H9 (cell line): ENCODE measurements at regions not wholly inside any gene's neighbourhood (a gene's known extent, or its start where the extent isn't known, plus 50 kb on each side); places are given as distances from the start of the nearest gene placed in this dataset.
A peak's percentile ranks its signal among the peaks of the same experiment; 100 is the strongest.

Experiments
- DNase-seq: peaks from one replicate; pipeline ENCODE4 v3.0.0-alpha.2; 2017
- H2AFZ ChIP-seq: one replicate; pipeline ENCODE4 v1.6.1; 2013; ENCODE audit warnings: mild to moderate bottlenecking, low read length, control low read depth, moderate library complexity
- H2AK5ac ChIP-seq: 2 replicates; pipeline ENCODE4 v1.6.1; 2013; ENCODE audit warnings: low read length, control low read depth, mixed read lengths; ENCODE audit not compliant: insufficient read length
- H2BK120ac ChIP-seq: one replicate; pipeline ENCODE4 v1.6.1; 2013; ENCODE audit warnings: low read depth, mild to moderate bottlenecking, low read length, control low read depth, inconsistent platforms; ENCODE audit not compliant: poor library complexity, severe bottlenecking
- H2BK12ac ChIP-seq: 2 replicates; pipeline ENCODE4 v1.6.1; 2013; ENCODE audit warnings: low read length, control low read depth, mixed read lengths, low read depth; ENCODE audit not compliant: insufficient read length
- H2BK15ac ChIP-seq: 2 replicates; pipeline ENCODE4 v1.6.1; 2013; ENCODE audit warnings: low read depth, low read length, control low read depth
- H2BK20ac ChIP-seq: one replicate; pipeline ENCODE4 v1.6.1; 2013; ENCODE audit warnings: low read depth, mild to moderate bottlenecking, low read length, control low read depth, inconsistent platforms; ENCODE audit not compliant: poor library complexity, severe bottlenecking
- H2BK5ac ChIP-seq: 2 replicates; pipeline ENCODE4 v1.6.1; 2013; ENCODE audit warnings: low read length, control low read depth, mixed read lengths; ENCODE audit not compliant: insufficient read length
- H3K14ac ChIP-seq: 2 replicates; pipeline ENCODE4 v1.6.1; 2013; ENCODE audit warnings: low read length, control low read depth; ENCODE audit not compliant: insufficient read depth
- H3K18ac ChIP-seq: 2 replicates; pipeline ENCODE4 v1.6.1; 2013; ENCODE audit warnings: low read depth, mild to moderate bottlenecking, mixed read lengths, low read length, control low read depth; ENCODE audit not compliant: insufficient read length
- H3K23ac ChIP-seq: 2 replicates; pipeline ENCODE4 v1.6.1; 2013; ENCODE audit warnings: low read length, control low read depth, mixed read lengths, low read depth; ENCODE audit not compliant: insufficient read length
- H3K23me2 ChIP-seq: 2 replicates; pipeline ENCODE4 v1.6.1; 2013; ENCODE audit warnings: low read depth, mild to moderate bottlenecking, mixed read lengths, low read length, control low read depth; ENCODE audit not compliant: insufficient read length, poor library complexity, severe bottlenecking
- H3K27ac ChIP-seq: 2 replicates; pipeline ENCODE4 v1.5.1; 2013; ENCODE audit warnings: low read length, control low read depth, mixed read lengths, low read depth; ENCODE audit not compliant: insufficient read length
- H3K27me3 ChIP-seq: 2 replicates; pipeline ENCODE4 v1.6.1; 2013; ENCODE audit warnings: low read length, control low read depth, inconsistent platforms; ENCODE audit not compliant: insufficient read depth
- H3K4ac ChIP-seq: 2 replicates; pipeline ENCODE4 v1.6.1; 2013; ENCODE audit warnings: low read depth, mild to moderate bottlenecking, control low read depth, inconsistent platforms, low read length, moderate library complexity
- H3K4me1 ChIP-seq: 2 replicates; pipeline ENCODE4 v1.6.1; 2013; ENCODE audit warnings: low read length, control low read depth, inconsistent platforms; ENCODE audit not compliant: insufficient read depth
- H3K4me2 ChIP-seq: 2 replicates; pipeline ENCODE4 v1.6.1; 2013; ENCODE audit warnings: low read length, control low read depth, mixed read lengths; ENCODE audit not compliant: insufficient read length, insufficient read depth
- H3K56ac ChIP-seq: 2 replicates; pipeline ENCODE4 v1.6.1; 2013; ENCODE audit warnings: low read depth, mild to moderate bottlenecking, mixed read lengths, low read length, control low read depth; ENCODE audit not compliant: insufficient read length
- H3K79me1 ChIP-seq: 2 replicates; pipeline ENCODE4 v1.6.1; 2013; ENCODE audit warnings: low read depth, mild to moderate bottlenecking, moderate library complexity, low read length, control low read depth, inconsistent platforms; ENCODE audit not compliant: insufficient read depth, poor library complexity, severe bottlenecking
- H3K79me2 ChIP-seq: 2 replicates; pipeline ENCODE4 v1.6.1; 2013; ENCODE audit warnings: low read length, control low read depth, inconsistent platforms; ENCODE audit not compliant: insufficient read depth
- H3K9ac ChIP-seq: 2 replicates; pipeline ENCODE4 v1.6.1; 2013; ENCODE audit warnings: low read length, control low read depth, mixed read lengths; ENCODE audit not compliant: insufficient read length; ENCODE audit errors: extremely low read depth
- H3K9me3 ChIP-seq: one replicate; pipeline ENCODE4 v1.6.1; 2013; ENCODE audit warnings: low read depth, low read length, inconsistent platforms; ENCODE audit not compliant: control insufficient read depth
- H3T11ph ChIP-seq: one replicate; pipeline ENCODE4 v1.6.1; 2013; ENCODE audit warnings: mild to moderate bottlenecking, low read length, control low read depth, inconsistent platforms
- H4K20me1 ChIP-seq: one replicate; pipeline ENCODE4 v1.6.1; 2013; ENCODE audit not compliant: control insufficient read depth, insufficient read length, insufficient read depth
- H4K5ac ChIP-seq: 2 replicates; pipeline ENCODE4 v1.6.1; 2013; ENCODE audit warnings: low read depth, mild to moderate bottlenecking, mixed read lengths, low read length, control low read depth; ENCODE audit not compliant: insufficient read length
- H4K8ac ChIP-seq: replicated peaks from 2 replicates; pipeline ENCODE4 v1.6.1; 2013; ENCODE audit warnings: low read length, control low read depth, mixed read lengths, low read depth; ENCODE audit not compliant: insufficient read length
- H4K91ac ChIP-seq: 2 replicates; pipeline ENCODE4 v1.6.1; 2013; ENCODE audit warnings: low read depth, mild to moderate bottlenecking, moderate library complexity, mixed read lengths, low read length, control low read depth; ENCODE audit not compliant: insufficient read length
- H3K27ac Mint-ChIP-seq, 3 experiments: 2 replicates in 2 of 3; 3 replicates in 1 of 3; pipeline ENCODE4 v1.8.0; 2020 to 2021; ENCODE audit warnings: mixed read lengths in 3 of 3, mild to moderate bottlenecking in 1 of 3, moderate library complexity in 1 of 3
- H3K27me3 Mint-ChIP-seq: 2 replicates; pipeline ENCODE4 v1.8.0; 2021; ENCODE audit warnings: low read depth, mild to moderate bottlenecking, moderate library complexity, mixed read lengths
- H3K36me3 Mint-ChIP-seq, 3 experiments: 2 replicates in 2 of 3; 3 replicates in 1 of 3; pipeline ENCODE4 v1.8.0; 2020 to 2021; ENCODE audit warnings: low read depth in 3 of 3, mixed read lengths in 3 of 3; ENCODE audit not compliant: insufficient read depth in 1 of 3
- H3K4me1 Mint-ChIP-seq, 2 experiments: 2 replicates each; pipeline ENCODE4 v1.8.0; 2020; ENCODE audit warnings: mixed read lengths in 2 of 2
- H3K4me3 Mint-ChIP-seq, 2 experiments: 2 replicates in 1 of 2; 3 replicates in 1 of 2; pipeline ENCODE4 v1.8.0; 2020 to 2021; ENCODE audit warnings: mild to moderate bottlenecking in 2 of 2, mixed read lengths in 2 of 2, moderate library complexity in 1 of 2
- H3K9me3 Mint-ChIP-seq, 2 experiments: 2 replicates in 1 of 2; 3 replicates in 1 of 2; pipeline ENCODE4 v1.8.0; 2020; ENCODE audit warnings: mild to moderate bottlenecking in 2 of 2, mixed read lengths in 2 of 2, moderate library complexity in 1 of 2
- WGBS: extraction: QIAGEN DNeasy Blood & Tissue Kit; methylation state at CpG from one replicate; pipeline ENCODE4 v1.1.7; 2013; ENCODE audit warnings: missing lambda C conversion rate, low lambda C conversion rate, mixed read lengths; ENCODE audit not compliant: insufficient read length; ENCODE audit errors: extremely low coverage; 5-methylcytosine and 5-hydroxymethylcytosine counted together
- TF ChIP-seq, protein P1 (sequence below): fragments of 200-600 bp; sonication (generic); conservative IDR thresholded peaks from 3 replicates; pipeline ENCODE4 v1.8.0; 2021; ENCODE audit warnings: antibody characterized with exemption, mild to moderate bottlenecking

DNA sequence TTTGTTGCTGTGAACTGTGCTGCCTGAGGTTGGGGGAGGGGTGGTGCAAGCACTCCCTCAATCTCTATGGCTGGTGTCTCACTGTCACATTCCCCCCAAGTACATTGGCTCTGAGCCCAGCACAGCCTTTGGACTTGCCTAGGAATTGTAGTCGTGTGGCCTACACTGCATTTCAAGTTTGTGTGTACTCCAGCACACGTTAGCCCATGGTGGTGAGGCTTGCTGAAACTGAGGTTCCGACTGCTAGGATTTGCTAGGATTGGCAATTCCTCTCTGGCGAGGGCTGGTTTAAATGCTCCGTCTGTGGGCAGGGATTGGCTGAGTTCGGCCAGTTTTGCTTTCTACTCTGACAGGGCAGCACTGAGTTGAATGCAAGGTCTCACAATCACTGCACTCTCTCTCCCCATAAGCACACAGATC, 121.7 kb upstream of the CXXC4 start:
- Mint-ChIP-seq H3K4me3 (no peak overlapping the region), H3K27ac (peak overlapping the region in 1 of 3 experiments; percentile 17; a peak in 1 of 7 replicates), H3K9me3 (peaks cover 5 to 8% of the 10 kb centered on the region in 2 experiments; a peak in 2 of 5 replicates), H3K27me3 (no peaks in the 10 kb centered on the region), H3K4me1 (peaks cover 9 to 15% of the 10 kb centered on the region in 2 experiments), H3K36me3 (peaks cover 0 to 21% (median 4%) of the 10 kb centered on the region in 3 experiments; a peak in 3 of 7 replicates)
- no peaks in the 10 kb centered on the region for H3K23me2 ChIP-seq
- H4K91ac ChIP-seq, result no peak overlapping the region
- H3K14ac ChIP-seq, result 0 out of 2 replicates have a peak overlapping the region, but pooled peaks have one; percentile 11
- no peaks in the 10 kb centered on the region for H3K79me2 ChIP-seq
- no peak overlapping the region for H3K56ac ChIP-seq
- H3K4me1 ChIP-seq, result no peaks in the 10 kb centered on the region; the same call in 1 of the 2 replicates
- no peaks in the 10 kb centered on the region for H3K9me3 ChIP-seq
- H3K23ac ChIP-seq, result no peak overlapping the region
- no peaks in the 10 kb centered on the region for H4K20me1 ChIP-seq
- H2BK120ac ChIP-seq, result no peak overlapping the region
- no peak overlapping the region for H2BK20ac ChIP-seq
- no peak overlapping the region for H4K5ac ChIP-seq
- no peak overlapping the region for H3K18ac ChIP-seq
- no peak overlapping the region for H3K27ac ChIP-seq
- no peak for DNase-seq
- H2BK15ac ChIP-seq, result no peak overlapping the region
- TF ChIP-seq, protein P1, sequence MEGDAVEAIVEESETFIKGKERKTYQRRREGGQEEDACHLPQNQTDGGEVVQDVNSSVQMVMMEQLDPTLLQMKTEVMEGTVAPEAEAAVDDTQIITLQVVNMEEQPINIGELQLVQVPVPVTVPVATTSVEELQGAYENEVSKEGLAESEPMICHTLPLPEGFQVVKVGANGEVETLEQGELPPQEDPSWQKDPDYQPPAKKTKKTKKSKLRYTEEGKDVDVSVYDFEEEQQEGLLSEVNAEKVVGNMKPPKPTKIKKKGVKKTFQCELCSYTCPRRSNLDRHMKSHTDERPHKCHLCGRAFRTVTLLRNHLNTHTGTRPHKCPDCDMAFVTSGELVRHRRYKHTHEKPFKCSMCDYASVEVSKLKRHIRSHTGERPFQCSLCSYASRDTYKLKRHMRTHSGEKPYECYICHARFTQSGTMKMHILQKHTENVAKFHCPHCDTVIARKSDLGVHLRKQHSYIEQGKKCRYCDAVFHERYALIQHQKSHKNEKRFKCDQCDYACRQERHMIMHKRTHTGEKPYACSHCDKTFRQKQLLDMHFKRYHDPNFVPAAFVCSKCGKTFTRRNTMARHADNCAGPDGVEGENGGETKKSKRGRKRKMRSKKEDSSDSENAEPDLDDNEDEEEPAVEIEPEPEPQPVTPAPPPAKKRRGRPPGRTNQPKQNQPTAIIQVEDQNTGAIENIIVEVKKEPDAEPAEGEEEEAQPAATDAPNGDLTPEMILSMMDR, result no peak
- H2AK5ac ChIP-seq, result no peak overlapping the region
- H3K9ac ChIP-seq, result no peak overlapping the region
- no peaks in the 10 kb centered on the region for H3K27me3 ChIP-seq
- no peak overlapping the region for H2BK12ac ChIP-seq
- no peak overlapping the region for H3K4ac ChIP-seq
- WGBS, result no CpG with 5 or more reads among the region's 6 CpGs
- H4K8ac ChIP-seq, result no peak overlapping the region
- no peaks in the 10 kb centered on the region for H3K79me1 ChIP-seq
- H2BK5ac ChIP-seq, result no peak overlapping the region
- no peak overlapping the region for H3T11ph ChIP-seq
- H2AFZ ChIP-seq, result no peak overlapping the region
- no peak overlapping the region for H3K4me2 ChIP-seq
